CD4-positive, alpha-beta T cell treated with Interleukin-17A for 4 hours (primary cell): ENCODE measurements at regions not wholly inside any gene's neighbourhood (a gene's known extent, or its start where the extent isn't known, plus 50 kb on each side); places are given as distances from the start of the nearest gene placed in this dataset.
"Not testable (repeated sequence)": the region's sequence is repeated elsewhere in the genome, so short reads cannot be mapped to it uniquely, and the experiment has no call there.

ENCODE experiments used
- DNase-seq: peaks from one replicate; pipeline ENCODE4 v3.0.0-alpha.2; 2020; ENCODE audit warnings: mixed read lengths

DNA sequence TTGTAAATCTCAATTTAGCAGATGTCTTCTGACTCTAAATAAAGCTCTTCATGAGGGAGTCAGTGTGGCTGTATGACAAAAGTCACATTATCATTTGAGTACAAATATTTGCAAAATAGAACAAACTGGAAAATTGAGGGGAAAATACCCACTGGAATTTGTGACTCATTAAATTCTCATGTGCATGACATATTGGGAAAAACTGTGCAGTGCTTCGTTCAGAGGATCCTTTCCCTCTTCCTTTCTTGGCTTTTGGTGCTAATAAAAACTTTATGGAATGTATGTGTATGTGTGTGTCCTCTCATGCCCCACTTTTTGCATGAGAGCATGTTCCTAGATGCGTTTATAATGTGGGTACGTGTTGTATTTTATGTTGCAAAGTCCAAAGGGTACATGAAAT, 267.8 kb downstream of the KTN1 start:
- no peak for DNase-seq

DNA sequence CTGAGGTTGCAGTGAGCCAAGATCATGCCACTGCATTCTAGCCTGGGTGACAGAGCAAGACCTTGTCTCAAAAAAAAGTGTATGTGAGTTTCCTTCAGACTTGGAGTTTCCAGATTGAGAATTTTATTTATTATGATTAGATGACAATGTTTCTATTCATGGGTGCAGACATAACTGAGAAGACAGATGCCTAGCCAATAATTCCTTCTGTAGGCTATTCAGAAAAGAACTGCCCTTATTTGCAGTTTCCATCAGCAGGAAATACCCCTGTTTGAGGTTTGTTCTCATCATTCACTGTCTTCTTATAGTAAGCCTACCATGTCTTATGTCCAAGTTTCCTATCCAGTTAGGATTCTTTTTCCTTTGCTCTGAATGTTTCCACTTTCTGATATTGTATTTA, 269.0 kb downstream of the KTN1 start:
- no peak for DNase-seq

DNA sequence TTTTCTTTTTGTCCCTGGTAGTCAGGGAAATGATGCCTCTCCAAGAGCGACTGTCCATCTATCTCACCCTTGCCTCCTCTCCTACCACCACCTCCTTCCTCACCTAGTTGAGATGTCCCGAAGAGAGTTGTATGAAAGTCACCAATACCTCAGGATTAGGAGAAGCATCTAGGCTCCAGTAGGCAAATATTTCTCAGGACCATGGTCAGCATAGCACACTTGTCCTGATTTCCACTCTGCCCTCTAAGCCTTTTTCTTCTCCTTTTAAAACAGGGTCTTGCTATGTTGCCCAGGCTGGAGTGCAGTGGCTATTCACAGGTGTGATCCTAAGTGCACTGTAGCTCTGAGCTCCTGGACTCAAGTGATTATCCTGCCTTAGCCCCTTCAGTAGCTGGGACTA, 268.4 kb upstream of the PELI2 start:
- no peak for DNase-seq

DNA sequence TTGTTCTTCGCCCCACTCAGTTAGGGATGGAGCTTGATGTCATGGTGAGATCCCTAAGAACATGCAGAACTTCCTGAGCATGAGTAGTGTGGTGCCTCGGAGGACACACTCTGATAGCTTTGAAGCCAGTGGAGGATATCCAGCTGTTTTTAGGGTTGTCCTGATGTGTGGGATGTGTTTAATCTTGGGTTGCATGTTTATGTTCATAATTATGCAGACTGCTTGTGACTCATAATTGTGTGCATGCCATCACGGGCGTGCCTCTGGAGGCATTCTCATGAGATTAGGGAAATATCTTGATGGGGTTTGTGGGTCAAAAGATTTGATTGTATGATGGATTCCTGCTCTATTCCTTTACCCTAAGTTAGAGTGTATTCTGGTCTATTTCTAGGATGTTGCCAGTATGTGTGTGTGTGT, 267.4 kb upstream of the PELI2 start:
- DNase-seq = no peak

DNA sequence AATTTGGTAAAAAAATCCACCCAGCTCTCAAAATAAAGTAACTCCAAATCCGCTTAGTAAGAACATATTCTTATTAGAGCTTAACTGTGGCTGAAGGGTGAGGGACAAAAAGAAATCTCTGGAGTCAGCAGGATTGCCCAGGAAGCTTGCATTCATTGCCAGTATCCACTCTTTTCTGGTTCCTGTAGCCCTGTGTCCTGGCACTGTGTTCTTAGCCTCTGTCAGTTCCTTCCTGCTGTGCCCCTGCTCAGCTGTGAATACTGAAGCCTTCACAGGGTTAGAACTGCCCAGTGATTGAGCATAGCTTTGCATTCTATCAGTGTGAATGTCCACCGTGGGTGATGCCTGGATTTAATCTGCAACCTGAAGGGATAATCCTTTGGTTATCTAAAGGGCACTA, 266.9 kb upstream of the PELI2 start:
- no peak for DNase-seq

DNA sequence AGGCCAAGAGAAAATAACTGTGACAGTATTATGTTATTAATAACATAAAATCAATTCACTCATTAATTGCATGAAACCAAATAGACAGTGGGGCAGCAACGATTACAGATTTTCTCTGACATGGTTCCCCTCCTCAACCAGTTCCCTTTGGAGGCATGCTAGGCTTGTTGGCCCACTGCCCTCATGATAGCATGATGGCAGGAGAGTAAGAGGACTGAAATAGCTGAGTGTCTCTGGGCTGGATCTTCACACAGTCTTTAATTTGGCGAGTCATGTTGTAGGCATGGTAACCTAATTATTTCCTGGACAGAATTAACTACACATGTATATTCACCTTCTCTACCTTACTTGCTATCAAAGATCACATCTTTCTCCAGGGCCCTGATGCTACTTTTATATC, 266.2 kb upstream of the PELI2 start:
- no peak for DNase-seq

DNA sequence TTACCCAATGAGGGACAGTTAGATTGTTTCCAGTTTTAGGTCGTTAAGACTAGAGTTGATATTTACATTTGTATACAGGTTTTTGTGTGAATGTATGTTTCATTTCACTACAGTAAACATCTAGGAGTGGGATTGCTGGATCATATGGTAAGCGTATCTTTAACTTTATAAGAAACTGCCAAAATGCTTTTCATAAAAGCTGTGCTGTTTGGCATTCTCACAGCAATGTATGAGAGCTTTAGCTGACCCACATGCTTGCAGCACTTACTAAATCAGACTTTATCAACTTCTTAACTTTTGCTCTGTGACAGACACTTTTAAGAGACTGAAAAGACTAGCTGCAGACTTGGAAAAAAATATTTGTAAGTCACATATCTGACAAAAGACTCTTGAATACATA, 262.5 kb upstream of the PELI2 start:
- no peak for DNase-seq

DNA sequence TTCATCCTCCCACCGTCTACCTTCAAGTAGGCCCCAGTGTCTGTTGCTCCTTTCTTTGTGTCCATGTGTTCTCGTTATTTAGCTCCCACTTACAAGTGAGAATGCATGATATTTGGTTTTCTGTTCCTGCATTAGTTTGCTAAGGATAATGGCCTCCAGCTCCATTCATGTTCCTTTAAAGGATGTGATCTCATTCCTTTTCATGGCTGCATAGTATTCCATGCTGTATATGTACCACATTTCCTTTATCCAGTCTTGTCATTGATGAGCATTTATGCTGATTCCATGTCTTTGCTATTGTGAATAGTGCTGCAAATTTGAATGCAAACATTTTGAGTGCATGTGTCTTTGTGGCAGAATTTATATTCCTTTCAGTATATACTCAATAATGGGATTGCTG, 259.6 kb upstream of the PELI2 start:
- DNase-seq = no peak

DNA sequence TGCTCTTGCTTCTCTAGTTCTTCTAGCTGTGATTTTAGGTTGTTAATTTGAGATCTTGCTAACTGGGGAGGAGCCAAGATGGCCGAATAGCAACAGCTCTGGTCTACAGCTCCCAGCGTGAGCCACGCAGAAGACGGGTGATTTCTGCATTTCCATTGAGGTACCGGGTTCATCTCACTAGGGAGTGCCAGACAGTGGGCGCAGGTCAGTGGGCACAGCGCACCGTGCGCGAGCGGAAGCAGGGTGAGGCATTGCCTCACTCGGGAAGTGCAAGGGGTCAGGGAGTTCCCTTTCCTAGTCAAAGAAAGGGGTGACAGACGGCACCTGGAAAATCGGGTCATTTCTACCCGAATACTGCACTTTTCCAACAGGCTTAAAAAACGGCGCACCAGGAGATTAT, 256.6 kb upstream of the PELI2 start:
- not testable (repeated sequence) for DNase-seq

DNA sequence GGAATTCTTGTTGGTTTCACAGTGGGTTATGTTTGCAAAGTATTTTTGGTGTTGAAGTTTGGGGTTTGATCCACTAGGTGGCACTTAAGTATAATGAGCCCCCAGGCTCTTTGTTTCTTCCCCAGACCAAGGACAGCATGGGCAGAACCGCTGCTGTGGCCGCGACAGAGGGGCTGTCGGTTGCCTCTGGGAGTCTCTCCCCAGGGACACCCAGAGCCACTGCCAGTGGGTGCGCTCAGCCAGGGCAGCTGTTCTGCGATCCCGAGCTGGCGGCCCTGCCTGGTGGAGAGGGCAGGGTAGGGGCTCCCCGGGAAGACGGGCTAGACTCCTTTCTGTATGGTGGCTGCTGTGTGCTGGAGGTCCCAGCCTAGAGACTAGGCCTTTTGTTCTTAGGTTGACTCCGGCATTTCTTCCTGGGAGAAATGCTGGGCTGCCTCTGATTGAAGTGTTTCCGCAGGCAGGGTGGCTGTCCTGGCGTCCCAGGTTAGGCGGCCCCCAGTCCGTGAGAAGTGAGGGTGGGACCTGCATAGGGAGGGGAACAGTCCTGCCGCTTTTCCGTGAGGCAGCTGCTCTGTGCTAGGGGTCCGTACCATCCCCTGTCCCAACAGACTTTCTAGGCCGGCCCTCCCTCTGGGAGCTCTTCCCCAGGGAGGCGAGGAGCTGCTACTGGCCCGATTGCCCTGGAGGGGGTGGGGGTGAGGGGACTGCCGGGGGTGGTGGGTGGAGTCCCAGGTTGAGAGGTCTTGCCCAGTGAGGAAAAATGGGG, 253.1 kb upstream of the PELI2 start:
- no peak for DNase-seq

DNA sequence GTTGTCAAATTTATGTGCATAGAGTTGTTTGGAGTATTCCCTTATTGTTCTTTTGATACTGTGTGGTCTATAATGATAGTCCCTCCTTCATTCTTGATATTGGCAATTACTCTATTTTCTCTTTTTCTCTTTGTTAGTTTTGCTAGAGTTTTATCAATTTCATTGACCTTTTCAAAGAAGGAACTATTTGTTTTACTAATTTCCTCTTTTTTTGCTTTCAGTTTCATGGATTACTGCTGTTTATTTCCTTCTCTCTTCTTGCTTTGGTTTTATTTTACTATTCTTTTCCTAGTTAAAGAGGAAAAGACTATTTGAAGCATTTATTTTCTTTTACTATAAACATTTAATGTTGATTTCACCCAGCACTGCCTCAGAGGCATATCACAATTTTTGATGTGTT, 250.9 kb upstream of the PELI2 start:
- DNase-seq = no peak

DNA sequence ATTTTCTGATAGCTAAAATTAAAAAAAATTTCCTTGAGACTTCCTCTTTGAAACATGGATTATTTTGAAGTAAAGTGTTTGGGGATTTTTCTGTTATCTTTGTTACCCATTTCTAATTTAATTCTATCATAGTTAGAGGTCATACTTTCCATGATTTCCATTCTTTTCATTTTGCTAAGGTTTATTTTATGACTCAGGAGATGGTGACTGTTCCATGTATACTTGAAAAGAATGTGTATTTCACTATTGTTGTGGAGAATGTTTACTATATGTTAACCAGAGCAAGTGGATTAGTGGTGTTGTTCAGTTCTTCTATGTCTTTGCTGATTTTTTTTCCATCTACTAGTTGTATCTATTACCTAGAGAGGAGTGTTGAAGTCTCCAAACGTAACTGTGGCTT, 250.5 kb upstream of the PELI2 start:
- no peak for DNase-seq

DNA sequence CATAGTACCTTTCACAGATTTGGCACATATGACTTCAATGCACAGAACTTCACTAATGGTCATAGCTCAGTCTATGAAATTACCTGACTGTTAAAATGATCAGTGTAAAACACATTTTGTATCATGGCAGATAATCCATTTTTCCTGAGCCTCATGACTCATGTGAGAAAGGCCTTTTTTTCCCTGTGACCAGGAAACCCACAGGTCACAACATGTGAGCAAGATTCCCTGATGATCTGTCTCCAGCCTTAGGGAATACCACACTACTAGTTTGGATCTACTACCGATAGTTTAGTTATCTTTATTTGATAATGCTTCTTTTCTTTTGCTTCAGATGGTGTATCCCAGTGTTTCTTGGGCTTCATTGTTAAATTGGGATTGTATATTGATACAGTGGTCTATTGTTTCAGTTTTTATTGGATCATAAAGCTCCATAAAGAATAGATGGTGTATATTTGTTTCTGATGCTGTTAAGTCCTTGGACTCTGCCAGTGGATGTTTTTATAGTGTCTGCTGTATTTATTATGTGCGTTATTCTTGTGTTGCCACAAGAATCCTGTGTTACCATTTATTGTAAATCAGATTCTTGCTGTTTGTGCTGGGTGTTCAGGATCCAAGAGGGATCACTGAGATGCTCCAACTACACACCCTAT, 248.7 kb upstream of the PELI2 start:
- no peak for DNase-seq

DNA sequence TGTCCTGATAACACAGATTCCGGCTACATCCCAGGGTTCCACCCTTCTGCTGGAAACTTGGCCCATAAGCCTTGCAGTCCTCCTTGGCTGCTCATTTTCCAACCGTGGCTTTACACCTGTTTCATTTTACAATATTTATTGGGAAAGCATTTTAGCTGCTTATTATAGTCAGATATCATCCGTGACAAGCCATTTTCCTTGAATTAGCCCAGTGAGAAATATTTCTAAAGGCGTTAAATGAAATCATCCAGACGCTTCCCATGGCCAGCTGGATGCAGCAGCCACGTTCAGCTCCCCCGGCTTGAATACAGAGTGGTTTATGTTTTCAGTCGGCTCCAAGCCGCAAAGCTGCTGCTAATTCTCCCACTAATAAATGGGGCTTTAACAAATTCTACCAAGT, 245.0 kb upstream of the PELI2 start:
- no peak for DNase-seq

DNA sequence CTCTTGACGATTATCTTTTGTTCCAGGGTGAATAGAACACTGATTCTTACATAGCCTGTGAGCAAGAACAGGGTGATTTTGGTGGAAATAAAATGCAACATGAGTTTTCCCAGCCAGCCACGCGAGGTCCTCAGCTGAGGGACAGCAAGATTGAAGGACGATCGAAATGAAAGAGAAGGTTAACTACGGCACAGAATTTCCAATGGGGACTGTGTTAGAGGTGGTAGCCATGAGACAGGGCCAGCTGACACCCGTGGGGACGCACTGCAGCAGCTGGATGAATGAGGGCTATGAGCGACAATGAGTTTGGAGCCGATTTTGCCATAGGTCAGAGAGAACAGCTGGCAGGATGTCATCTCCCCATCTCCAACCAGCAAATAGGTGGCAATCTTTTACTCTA, 243.4 kb upstream of the PELI2 start:
- DNase-seq = no peak

DNA sequence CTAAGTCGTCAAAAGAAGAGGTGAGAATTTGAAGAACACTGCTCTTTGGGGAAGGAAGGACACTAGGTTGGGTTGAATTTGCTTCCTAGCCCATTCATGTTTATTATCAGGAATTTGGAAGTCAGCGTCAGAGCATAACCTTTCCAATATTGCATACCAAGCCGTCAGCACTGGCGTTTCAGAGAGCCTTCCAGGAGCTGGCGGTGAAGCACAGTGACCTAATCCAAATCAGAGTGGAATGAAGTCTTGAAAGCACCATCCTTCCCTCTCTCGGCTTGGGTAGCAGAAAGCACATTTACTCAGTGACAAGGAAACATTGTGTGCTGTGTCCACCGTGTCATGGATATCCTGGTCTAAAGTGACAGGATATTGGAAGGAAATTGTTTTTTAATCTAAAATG, 240.3 kb upstream of the PELI2 start:
- no peak for DNase-seq

DNA sequence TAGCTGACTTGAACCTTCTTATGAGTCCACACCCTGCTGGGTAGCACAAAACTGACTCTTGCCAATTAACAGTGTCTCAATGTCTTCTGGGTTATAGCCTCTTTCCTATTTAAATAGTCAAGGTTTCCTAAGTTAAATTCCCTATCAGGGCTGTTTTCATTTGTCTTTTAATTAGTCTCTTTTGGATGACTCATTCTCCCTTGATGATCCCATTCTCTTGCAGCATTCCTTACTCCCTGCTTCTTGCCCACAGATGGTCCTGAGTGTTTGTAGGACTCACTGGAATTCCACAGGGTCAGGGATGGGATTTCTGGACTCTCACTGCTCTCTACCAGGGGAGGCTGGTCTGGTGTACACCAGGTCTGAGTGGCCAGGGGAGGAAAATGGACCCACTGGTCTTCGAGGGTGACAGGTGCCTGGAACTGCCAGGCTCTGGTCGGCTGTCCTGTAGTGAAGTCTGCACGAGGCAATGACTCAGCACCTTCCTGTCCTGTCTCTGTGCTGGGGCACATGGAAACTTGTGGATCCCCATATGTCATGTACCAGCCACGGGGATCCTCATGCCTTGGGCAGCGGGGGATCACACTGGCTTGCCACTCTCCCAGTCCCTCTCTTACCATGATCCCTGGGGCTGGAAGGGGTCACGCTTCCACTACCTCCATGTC, 236.5 kb upstream of the PELI2 start:
- no peak for DNase-seq

DNA sequence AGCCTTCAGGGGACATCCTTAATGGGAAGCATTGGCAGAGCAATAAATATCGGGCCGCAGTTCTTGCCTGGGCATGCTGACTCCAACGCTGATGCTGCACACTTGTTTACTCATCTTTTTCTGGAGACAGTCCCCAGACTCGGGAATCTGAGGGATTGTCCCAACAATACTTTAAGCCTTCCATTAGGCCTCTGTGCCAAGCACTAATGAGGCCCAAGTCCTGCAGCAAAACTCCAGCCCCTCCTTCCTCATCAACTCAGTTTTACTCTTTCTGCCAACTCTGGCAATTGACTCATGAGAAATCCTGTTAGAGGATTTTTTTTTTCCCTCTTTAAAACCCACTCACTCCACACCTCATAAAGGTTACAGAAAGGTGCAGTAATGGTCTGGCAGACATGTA, 233.4 kb upstream of the PELI2 start:
- DNase-seq = no peak

DNA sequence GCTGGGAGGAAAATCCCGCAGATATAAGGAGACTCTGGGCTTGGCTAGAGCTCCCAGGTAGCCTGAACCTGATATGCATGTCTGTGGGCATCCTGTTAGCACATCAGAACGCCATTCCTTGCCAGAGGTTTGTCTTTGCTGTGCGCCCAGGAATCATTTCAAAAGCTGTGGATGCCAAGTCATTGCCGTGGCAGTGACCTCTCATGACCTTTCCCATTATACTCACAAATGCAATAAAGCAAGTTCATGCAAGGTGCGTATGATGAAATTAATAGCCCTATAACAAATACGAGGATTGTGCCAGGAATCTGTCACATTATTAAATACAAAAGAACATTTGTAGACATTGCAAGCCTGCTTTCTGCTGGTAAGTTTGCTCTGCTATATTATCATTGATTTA, 229.1 kb upstream of the PELI2 start:
- no peak for DNase-seq

DNA sequence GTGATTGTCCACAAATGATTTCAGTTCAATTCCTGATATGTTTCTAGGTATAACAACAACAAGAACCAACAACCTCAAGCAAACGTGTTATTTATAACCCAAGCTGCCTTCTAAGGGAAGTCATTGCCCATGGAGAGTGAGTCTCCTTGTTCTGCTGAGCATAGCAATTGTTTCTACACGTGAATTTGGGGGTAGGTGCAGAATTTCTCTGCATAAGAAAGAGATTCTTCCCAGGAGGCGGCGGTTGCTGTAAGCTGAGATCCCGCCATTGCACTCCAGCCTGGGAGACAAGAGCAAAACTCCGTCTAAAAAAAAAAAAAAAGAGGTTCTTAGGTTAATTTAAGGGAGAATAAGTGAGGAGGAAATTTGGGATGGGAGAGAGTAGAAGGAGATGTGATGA, 226.5 kb upstream of the PELI2 start:
- DNase-seq = no peak

DNA sequence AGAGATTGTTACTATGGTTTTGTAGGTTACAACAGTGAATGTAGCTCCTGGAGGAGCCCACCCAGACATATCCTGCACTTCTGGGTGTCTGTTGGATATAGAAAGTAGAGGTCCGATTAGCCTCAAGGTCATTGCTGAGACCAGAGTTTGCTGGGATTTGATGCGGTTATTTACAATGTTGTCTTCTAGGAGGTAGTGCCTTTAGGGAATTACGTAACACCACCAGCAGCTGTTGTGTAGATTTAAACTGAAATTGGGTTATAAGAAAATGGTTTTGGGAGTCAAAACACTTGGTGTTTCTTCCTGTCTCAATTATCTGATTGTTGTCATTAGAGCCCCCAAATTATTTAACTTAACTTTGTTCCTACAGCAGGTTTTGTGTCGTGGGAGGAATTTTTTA, 225.3 kb upstream of the PELI2 start:
- no peak for DNase-seq

DNA sequence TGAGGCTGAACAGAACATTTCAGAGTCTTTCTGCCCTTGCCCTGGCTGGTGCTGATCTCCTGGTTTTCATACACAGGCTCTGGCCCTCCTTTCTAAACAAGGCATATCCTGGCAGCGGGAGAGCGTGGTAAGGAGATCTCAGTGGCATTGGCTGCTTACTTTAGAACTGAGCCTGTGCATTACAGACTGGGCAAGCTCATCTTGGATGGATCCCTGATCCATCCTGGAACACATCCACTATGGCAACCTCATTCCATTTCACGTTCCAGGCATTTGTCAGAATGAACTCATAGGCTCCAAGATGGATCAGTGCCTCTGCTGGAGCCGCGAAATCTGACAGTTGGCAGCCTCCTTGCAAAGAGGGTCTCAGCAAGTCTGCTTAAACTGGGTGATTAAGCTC, 224.5 kb upstream of the PELI2 start:
- no peak for DNase-seq

DNA sequence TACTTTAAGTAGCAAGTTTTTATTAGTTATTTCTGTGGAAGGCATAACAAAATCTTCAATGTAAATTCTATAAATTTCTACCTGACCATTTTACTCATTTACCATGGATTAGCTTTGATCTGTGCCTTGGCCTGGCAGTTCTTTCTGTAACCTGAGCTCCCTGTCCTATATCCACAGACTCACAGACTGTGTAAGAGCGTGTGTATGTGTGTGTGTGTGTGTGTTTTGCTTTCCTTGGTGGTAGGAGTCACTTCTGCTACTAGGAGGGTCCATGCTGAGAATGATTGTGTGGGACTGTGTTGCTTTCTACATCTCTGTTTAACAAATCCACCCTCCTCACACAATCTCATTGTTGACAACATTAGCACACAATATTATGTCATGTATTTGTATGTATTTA, 221.2 kb upstream of the PELI2 start:
- DNase-seq = no peak

DNA sequence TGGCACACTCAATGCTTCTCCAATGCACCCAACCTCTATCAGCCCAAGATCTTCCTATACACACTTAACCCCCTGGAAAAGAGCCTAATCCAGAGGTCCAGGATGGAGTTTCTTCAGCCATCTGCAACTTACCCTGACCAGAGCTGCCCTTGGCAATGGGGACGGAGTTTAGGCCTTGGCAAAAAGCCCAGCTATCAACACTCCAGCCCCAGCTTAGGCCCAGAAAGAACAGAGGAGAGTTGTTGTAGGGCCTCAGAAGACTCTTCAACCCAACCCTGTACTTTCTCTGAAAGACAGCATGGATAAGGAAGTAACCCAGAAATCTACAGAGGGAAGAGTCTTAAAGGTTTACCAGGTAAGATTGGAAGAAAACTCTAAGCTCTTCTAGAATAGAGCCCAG, 219.3 kb upstream of the PELI2 start:
- DNase-seq = no peak

DNA sequence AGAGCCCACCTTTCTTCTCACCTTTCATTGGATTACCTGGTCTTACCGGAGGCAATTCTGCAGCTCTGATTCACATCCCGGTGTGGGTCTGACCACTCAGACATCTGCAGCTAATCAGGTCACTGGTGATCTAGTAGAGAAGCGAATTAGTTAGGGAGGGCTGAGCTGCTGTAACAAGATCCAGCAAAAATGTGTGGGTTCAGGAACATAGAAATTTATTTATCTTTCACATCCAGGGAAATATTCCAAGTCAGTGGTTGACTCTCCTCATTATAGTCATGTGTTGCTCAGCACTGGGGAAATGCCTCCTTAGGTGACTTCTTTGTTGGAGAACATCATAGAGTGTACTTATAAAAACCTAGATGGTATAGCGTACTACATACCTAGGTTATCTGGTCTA, 218.7 kb upstream of the PELI2 start:
- no peak for DNase-seq
